ENCODE measurements at regions not wholly inside any gene's neighbourhood (a gene's known extent, or its start where the extent isn't known, plus 50 kb on each side); places are given as distances from the start of the nearest gene placed in this dataset.

DNA sequence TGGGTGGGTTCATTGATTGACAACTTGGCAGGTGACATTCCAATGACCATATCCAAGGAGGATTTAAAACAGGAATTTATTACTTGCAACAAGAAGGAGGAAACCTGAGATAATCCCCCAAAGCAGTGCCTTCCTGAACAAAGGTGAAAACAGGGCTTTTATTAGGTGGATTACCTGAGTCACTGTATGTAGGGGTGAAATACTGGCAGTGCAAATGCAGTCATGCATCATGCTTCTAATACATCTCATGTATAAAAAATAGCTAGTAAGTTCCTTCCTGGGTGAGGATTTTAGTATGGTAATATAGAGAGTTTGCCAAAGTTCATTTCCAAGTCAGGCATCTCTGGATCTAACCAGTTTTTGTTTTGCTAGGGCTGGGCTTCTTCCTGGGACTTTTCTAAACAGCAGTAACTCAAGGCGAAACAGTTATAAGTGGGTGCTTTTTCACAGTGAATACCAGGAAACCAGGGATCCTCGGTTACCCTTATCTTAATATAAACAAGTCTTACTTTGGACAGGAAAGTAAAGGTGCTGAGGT, 583.4 kb upstream of the LRRTM1 start:
- WGBS (ENCODE audit: insufficient coverage, low coverage, missing lambda C conversion rate), result 4% methylated on average over 2 of the region's 2 CpGs
- H3K9ac ChIP-seq (ENCODE audit: insufficient read depth in 1 of 2, low read depth in 2 of 2, low read length in 2 of 2), result no peak overlapping the region
- no peak for DNase-seq (ENCODE audit: extremely low read depth in 1 of 4, low spot score in 3 of 4)
- H3K36me3 ChIP-seq (ENCODE audit: control insufficient read depth, insufficient read depth, low read length), result no peaks in the 10 kb centered on the region
- ChIA-PET CTCF (ENCODE audit: low intra/inter-chr PET ratio) (no interaction called here), POLR2A (no interaction called here)
- no peaks in the 10 kb centered on the region for H3K9me1 ChIP-seq (ENCODE audit: control insufficient read depth, insufficient read depth, low read length)
- H2AFZ ChIP-seq (ENCODE audit: low read depth, low read length), result no peak overlapping the region
- H4K20me1 ChIP-seq (replicated peaks; ENCODE audit: control insufficient read depth, insufficient read depth, low read length), result no peaks in the 10 kb centered on the region
- in situ Hi-C loops (cut with MboI), result no loop called here
- H3K4me3 ChIP-seq, result no peak overlapping the region
- no peaks in the 10 kb centered on the region for H3K79me2 ChIP-seq (ENCODE audit: control insufficient read depth, insufficient read depth, low read length)
- no peaks in the 10 kb centered on the region for H3K27me3 ChIP-seq (ENCODE audit: control insufficient read depth in 2 of 2, insufficient read depth in 2 of 2, low read length in 2 of 2)
- no TSS peak for BruUV-seq (replicated peaks)
- no peaks in the 10 kb centered on the region for H3K4me1 ChIP-seq (replicated peaks in 1 of 2; ENCODE audit: control insufficient read depth in 2 of 2, insufficient read depth in 2 of 2, low read length in 2 of 2)
- ATAC-seq, result no peak
- H3K27ac ChIP-seq (ENCODE audit: extremely low read depth, low read depth, low read length), result no peak overlapping the region
- H3K4me2 ChIP-seq (ENCODE audit: insufficient read depth, low read length), result no peak overlapping the region
- FAIRE-seq, result no peak
- TF ChIP-seq SRSF3 (IDR thresholded peaks at IDR 0.05; ENCODE audit: insufficient read depth, low read length) (no peak), POU5F1 (IDR thresholded peaks at IDR 0.05; ENCODE audit: borderline replicate concordance, low read depth, low read length, partially characterized antibody) (no peak), CREM (IDR thresholded peaks at IDR 0.05; ENCODE audit: low read depth) (no peak), EWSR1 (IDR thresholded peaks at IDR 0.05; ENCODE audit: borderline replicate concordance, low read depth, partially characterized antibody) (no peak), PTTG1 (tag; IDR thresholded peaks at IDR 0.05; ENCODE audit: low read depth) (no peak), NCOA4 (IDR thresholded peaks at IDR 0.05; ENCODE audit: partially characterized antibody) (no peak), ILK (tag; IDR thresholded peaks at IDR 0.05; ENCODE audit: borderline replicate concordance, low read depth) (no peak), ZNF561 (CRISPR knock-in tag; conservative IDR thresholded peaks at IDR 0.05) (no peak), ZNF830 (CRISPR knock-in tag; IDR thresholded peaks at IDR 0.05) (no peak)
- TF ChIP-seq, protein P1, sequence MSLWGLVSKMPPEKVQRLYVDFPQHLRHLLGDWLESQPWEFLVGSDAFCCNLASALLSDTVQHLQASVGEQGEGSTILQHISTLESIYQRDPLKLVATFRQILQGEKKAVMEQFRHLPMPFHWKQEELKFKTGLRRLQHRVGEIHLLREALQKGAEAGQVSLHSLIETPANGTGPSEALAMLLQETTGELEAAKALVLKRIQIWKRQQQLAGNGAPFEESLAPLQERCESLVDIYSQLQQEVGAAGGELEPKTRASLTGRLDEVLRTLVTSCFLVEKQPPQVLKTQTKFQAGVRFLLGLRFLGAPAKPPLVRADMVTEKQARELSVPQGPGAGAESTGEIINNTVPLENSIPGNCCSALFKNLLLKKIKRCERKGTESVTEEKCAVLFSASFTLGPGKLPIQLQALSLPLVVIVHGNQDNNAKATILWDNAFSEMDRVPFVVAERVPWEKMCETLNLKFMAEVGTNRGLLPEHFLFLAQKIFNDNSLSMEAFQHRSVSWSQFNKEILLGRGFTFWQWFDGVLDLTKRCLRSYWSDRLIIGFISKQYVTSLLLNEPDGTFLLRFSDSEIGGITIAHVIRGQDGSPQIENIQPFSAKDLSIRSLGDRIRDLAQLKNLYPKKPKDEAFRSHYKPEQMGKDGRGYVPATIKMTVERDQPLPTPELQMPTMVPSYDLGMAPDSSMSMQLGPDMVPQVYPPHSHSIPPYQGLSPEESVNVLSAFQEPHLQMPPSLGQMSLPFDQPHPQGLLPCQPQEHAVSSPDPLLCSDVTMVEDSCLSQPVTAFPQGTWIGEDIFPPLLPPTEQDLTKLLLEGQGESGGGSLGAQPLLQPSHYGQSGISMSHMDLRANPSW (CRISPR knock-in tag; IDR thresholded peaks at IDR 0.05), result no peak
- H3K9me3 ChIP-seq (replicated peaks; ENCODE audit: control insufficient read depth, insufficient read depth, low read depth, low read length), result no peaks in the 10 kb centered on the region
- intact Hi-C loops (cut with micrococcal nuclease), result no loop called here
